GM12878 (cell line): ENCODE measurements at regions not wholly inside any gene's neighbourhood (a gene's known extent, or its start where the extent isn't known, plus 50 kb on each side); places are given as distances from the start of the nearest gene placed in this dataset.

Source experiments
- CTCF ChIP-seq, 3 experiments: IDR thresholded peaks in 2 of 3; conservative IDR thresholded peaks in 1 of 3; 2 replicates each; pipeline ENCODE4 v1.5.1; 2011; ENCODE audit warnings: low read depth in 3 of 3, low read length in 3 of 3, mild to moderate bottlenecking in 3 of 3, control low read depth in 2 of 3, moderate library complexity in 2 of 3, inconsistent platforms in 1 of 3, mixed read lengths in 1 of 3; ENCODE audit not compliant: control insufficient read depth in 2 of 3, insufficient read depth in 1 of 3; ENCODE audit errors: extremely low read depth in 1 of 3
- E2F4 ChIP-seq: IDR thresholded peaks from 2 replicates; pipeline ENCODE4 v1.6.1; 2012; ENCODE audit warnings: low read depth, low read length, improper control_type of control experiment
- E2F8 ChIP-seq: fragments of 450-650 bp; IDR thresholded peaks from 2 replicates; pipeline ENCODE4 v1.6.1; 2018; ENCODE audit warnings: mild to moderate bottlenecking, low read depth, moderate library complexity; ENCODE audit not compliant: partially characterized antibody
- EZH2 ChIP-seq: IDR thresholded peaks from 2 replicates; pipeline ENCODE4 v1.6.1; 2012; ENCODE audit warnings: low read depth, mild to moderate bottlenecking, control low read depth, inconsistent platforms, low read length, borderline replicate concordance; ENCODE audit not compliant: control insufficient read depth
- KDM1A ChIP-seq: fragments of 200-600 bp; sonication (generic); IDR thresholded peaks from 2 replicates; pipeline ENCODE4 v1.6.1; 2016; ENCODE audit warnings: borderline replicate concordance
- POLR2AphosphoS5 ChIP-seq: IDR thresholded peaks from 2 replicates; pipeline ENCODE4 v1.6.1; 2011; ENCODE audit warnings: mild to moderate bottlenecking, low read length, inconsistent platforms
- RAD21 ChIP-seq: IDR thresholded peaks from 2 replicates; pipeline ENCODE4 v1.6.1; 2011; ENCODE audit warnings: mild to moderate bottlenecking, low read depth, low read length, moderate library complexity; ENCODE audit not compliant: insufficient read depth
- SP1 ChIP-seq: IDR thresholded peaks from one replicate; pipeline ENCODE4 v1.6.1; 2011; ENCODE audit warnings: low read depth, low read length
- YY1 ChIP-seq: IDR thresholded peaks from 2 replicates; pipeline ENCODE4 v1.6.1; 2011; ENCODE audit warnings: low read depth, mild to moderate bottlenecking, low read length
- TF ChIP-seq, protein P1 (sequence below): IDR thresholded peaks from 2 replicates; pipeline ENCODE4 v1.6.1; 2012; ENCODE audit warnings: low read depth, low read length, improper control_type of control experiment

DNA sequence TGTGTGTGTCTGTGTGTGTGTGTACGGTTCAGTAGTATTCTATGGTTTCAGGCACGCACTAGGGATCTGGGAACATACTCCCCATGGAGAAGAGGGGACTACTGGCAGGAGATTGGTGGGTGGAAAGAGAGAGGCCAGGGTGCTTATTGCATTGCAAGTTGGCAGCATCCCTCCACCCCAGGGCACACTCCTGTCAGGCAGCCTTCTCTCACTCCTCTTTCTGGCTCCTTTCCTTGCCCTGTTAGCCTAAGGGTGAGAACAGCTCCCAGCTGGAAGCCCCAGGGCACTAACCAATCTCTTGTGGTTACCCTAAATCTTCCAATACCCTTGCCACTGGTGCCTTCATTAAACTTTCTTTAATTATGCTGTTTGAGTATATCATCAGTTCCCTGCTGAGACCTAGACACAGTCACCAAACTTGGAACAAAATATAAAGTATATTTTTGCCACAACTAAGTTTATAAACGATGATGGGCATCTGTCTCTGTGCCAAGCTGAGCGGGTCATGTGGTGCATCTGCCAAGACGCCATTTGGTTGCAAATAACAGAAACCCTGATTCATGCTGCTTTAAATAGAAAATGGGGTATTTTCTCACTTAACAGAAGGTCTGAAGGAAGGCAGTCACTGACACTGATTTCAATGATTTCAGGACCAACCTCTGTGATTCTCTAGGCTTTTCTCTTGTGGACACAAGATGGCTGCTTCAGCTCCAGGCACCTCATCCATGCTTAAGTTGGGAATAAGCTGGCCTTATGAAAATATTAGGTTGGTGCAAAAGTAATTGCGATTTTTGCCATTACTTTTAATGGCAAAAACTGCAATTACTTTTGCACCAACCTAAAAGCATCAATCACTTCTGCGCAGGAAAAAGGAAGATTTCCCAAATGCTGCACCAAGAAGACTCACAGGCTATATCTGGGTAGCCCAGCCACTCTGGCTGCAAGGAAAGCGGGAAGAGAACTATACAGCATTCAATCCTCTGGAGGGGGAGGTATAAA is 476.9 kb upstream of the PROK2 start:
- TF ChIP-seq E2F8 (no peak), CTCF (IDR thresholded peaks at IDR 0.05 in 2 of 3, conservative IDR thresholded peaks at IDR 0.05 in 1 of 3; ENCODE audit: control insufficient read depth in 2 of 3, extremely low read depth in 1 of 3, insufficient read depth in 1 of 3, low read depth in 3 of 3, low read length in 3 of 3) (no peak), SP1 (no peak), E2F4 (no peak), YY1 (peak; percentile 61; the same call in 1 of the 2 replicates), KDM1A (no peak), POLR2AphosphoS5 (no peak), RAD21 (no peak), EZH2 (no peak)
- TF ChIP-seq, protein P1, sequence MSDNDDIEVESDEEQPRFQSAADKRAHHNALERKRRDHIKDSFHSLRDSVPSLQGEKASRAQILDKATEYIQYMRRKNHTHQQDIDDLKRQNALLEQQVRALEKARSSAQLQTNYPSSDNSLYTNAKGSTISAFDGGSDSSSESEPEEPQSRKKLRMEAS = no peak
